ENCODE measurements at regions not wholly inside any gene's neighbourhood (a gene's known extent, or its start where the extent isn't known, plus 50 kb on each side); places are given as distances from the start of the nearest gene placed in this dataset.

DNA sequence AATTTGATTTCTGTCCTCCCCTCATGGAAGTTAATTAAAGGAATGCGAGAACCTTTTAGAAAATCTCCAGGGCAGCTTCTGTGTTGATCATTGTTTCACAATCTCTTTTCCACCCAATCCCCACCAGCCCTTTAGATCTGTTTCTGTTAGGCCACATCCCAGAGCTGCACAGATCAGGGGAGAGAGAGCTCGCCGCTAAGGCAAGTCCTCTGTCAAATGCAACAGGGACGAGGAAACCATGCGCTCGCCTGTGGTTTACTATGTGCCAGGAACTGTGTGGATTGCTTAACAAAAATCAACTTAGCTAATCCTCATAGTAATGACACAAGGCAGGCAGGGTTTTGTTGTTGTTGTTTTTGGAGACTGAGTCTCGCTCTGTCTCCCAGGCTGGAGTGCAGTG is 115.4 kb downstream of the SALL1 start:
- no peak for DNase-seq (ENCODE audit: low spot score)

GRCh38 chr16:51035110-51035498 is 116.0 kb downstream of the SALL1 start:
- DNase-seq (ENCODE audit: low spot score) = no peak

DNA sequence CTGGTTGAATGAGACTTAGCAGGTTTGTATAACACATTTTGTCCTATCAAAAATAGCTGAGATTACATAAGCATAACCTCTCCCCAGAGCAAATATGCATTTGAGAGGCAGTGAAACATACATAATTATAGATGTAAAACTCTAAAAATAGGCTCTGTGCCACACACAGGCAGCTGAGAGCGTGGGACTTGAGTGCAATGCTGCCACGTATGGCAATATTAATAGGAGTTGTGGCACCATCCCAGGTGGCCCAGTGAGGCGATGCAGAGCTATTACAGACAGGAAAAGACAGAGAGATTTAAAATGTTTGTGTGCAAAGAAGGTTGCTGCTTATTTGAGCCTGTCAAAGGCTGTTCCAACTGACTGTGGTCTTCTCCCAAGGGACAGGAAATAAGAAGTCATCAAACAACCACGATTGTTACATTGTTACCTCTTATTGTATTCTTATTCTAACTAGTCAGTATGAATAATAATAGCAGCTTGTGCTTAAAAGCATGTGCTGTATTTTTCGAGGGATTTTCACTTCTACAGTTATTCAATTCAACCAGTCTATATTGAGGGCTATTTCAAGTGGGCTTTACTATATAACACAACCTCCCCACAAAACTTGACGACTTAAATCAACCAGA is 116.5 kb downstream of the SALL1 start:
- DNase-seq (ENCODE audit: low spot score) = no peak

- no peak for DNase-seq (ENCODE audit: low spot score)
These were observed 119.5 kb downstream of the SALL1 start for GRCh38 chr16:51031598-51031997.

- DNase-seq (ENCODE audit: low spot score) = no peak
These were observed 120.6 kb downstream of the SALL1 start for GRCh38 chr16:51030516-51030915.

GRCh38 chr16:51025588-51026290 is 125.3 kb downstream of the SALL1 start:
- DNase-seq (ENCODE audit: low spot score) = no peak

- DNase-seq (ENCODE audit: low spot score) = no peak
These were observed 126.4 kb downstream of the SALL1 start for GRCh38 chr16:51024703-51025102.

DNA sequence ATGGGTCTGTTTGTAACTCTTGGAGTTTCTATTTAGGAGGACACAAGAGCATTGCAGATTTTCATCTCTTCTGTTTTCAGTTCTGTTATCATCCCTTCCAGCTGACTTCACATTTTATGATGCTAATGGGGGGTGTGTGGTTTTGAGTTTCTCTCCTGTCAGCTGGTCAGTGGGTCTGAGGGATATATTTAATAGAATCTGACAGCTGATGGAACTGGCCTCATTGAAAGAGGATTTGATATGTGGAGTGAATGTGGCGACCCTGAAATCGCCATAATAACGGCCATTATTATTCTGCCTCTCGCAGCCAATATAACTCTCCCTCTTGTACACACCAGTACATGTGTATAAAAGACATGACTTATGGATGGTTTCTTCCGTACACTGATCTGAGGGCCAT is 128.1 kb downstream of the SALL1 start:
- no peak for DNase-seq (ENCODE audit: low spot score)

DNA sequence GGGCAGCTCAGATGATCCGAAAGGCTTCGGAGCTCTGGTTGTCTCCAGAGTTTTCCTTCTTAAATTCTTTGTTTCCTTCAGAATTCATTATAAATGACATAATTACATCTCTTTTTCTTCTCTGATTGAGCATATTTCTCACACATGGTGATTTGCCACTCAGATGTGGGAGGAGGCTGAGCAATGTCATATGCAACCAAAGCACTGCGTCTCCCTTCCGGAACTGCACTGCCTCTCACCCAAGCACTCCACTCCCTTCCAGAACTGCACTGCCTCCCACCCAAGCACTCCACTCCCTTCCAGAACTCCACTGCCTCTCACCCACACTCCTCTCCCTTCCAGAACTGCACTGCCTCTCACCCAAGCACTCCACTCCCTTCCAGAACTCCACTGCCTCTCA is 131.5 kb downstream of the SALL1 start:
- no peak for DNase-seq (ENCODE audit: low spot score)

GRCh38 chr16:51017969-51018368 is 133.1 kb downstream of the SALL1 start:
- no peak for DNase-seq (ENCODE audit: low spot score)

DNA sequence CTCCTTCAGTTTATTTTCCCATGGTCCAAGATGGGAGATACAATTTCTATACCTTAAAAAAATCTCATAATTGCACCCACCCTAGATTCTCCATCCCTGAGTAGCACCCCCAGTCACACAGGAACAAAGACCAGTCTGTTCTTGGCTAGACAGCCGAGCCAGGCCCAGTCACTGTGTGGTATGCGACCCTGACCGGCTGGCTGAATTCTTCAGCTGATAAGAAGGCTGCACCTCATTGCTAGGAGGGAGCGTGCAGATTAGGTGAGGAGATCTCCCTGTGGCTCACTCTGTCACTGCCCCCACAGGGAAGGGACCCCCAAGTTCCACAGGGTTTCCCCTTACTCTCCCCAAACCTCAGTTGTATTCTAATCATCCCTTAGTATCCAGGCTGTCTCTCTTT is 138.7 kb downstream of the SALL1 start:
- no peak for DNase-seq (ENCODE audit: low spot score)

DNA sequence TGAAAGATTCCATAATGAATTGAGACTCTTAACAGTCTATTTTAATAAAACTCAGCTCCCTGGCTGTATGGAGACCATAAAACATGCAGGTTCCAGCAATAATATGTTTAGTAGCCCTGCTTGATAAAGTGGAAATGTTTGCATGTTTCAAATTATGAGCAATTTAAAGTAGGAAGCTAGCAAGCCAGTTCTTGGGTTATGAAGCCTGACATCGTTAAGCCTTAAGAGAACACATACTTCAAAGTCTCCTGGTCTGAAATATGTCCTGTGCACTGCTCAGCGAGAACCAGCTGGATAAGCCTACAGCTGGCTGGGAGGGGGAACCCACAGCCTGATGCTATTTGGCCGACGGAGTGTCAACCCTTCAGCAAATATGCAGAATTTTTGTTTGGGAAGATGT is 140.3 kb downstream of the SALL1 start:
- DNase-seq (ENCODE audit: low spot score) = no peak

DNA sequence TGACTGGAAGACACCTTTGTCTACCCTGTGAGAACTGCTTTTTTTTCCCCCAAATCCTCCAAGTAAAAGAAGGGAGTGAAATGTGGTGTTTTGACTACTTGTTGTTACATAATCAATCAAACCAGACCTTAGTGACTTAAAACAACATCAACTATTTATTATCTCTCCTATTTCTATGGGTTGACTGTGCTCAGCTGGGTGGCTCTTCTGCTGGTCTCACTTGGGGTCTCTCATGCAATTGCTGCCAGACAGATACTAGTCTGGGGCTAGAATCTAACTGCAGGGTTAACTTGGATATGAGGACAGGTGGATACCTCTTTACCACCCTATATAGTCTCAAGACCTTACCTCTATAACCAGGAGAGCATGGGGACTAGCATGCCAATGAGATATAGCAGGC is 141.3 kb downstream of the SALL1 start:
- no peak for DNase-seq (ENCODE audit: low spot score)

DNA sequence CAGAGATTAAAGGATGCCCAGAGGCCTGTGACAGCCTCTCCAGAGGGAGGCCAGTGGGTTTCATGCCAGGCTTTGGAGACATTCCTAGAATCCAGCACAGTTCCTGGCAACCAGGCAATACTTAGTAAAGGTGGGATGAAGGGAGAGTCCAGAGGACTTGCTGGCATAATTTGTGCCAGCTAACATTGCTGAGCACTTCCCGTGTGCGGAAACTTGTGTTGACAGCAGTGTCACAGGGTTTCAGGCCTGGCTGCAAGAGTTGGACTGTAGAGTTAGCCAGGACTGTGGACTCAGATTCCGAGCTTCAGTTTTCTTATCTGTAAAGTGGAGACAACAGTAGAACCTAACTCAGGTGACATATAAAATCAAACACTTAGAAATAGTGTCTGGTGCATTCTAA is 141.7 kb downstream of the SALL1 start:
- DNase-seq (ENCODE audit: low spot score) = no peak

DNA sequence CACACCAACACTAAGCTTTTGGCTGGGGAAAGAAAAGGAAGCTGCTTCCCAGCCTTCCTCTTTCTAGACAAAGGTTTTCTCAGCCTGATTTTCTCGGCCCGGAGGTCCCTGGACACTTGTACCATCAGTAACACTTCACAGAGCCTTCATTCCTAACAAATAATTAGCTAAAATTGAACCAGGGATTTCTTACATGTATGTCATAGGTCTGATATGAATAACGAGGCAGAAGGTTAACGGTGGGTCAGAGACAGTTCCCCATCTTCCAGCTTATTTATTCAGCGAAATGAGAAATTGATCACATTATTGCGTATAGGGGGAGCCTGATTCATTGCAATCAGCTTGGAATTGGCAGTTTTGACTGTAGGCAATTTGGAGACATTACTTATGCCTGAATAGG is 142.5 kb downstream of the SALL1 start:
- no peak for DNase-seq (ENCODE audit: low spot score)

DNA sequence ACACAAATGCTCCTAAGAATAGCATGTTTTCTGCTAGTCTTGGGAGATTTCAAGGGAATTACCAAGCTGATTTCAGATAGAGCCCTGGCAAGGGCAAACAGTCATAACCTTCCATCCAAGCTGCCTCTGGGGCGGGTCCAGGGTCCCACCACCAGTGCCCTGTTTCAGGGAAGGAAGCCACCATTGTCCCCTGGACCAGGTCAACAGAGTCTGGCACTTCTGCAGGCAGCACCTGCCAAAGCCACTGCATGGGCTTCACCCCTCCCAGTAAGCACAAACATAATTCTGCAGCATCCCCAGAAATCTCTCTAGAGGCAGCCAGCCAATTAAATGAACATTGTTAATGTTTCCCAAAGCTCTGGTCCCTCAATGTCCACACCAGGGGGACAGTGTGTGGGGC is 143.0 kb downstream of the SALL1 start:
- DNase-seq (ENCODE audit: low spot score) = no peak

GRCh38 chr16:51003850-51004566 is 147.1 kb downstream of the SALL1 start:
- no peak for DNase-seq (ENCODE audit: low spot score)

GRCh38 chr16:51002881-51003490 is 148.1 kb downstream of the SALL1 start:
- no peak for DNase-seq (ENCODE audit: low spot score)

GRCh38 chr16:50999181-50999580 is 151.9 kb downstream of the SALL1 start:
- DNase-seq (ENCODE audit: low spot score) = no peak

GRCh38 chr16:50998411-50998810 is 152.7 kb downstream of the SALL1 start:
- no peak for DNase-seq (ENCODE audit: low spot score)

- DNase-seq (ENCODE audit: low spot score) = no peak
These were observed 153.4 kb downstream of the SALL1 start for GRCh38 chr16:50997679-50998078.

DNA sequence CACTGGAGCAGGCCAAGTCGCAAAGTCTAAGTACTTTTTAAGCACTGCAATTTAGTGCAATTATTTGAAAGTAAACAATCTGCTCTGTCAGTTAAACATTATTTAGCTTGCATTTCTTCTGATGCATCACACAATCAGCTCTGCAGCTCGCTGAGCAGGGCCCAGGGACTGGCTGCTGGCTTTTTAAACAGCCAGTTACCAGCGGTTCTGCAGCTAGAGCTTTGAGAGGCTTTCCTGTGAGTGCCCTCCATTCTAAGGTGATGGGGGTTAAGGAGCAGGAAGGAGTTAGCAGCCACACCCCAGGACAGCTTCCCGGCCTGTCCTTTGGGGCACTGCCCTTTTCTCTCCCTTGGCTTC is 154.3 kb downstream of the SALL1 start:
- no peak for DNase-seq (ENCODE audit: low spot score)
